Panc1 (cell line): ENCODE measurements at regions not wholly inside any gene's neighbourhood (a gene's known extent, or its start where the extent isn't known, plus 50 kb on each side); places are given as distances from the start of the nearest gene placed in this dataset.

Experiments
- ATAC-seq: fragments of 200-7000 bp; cut with Tn5 transposase; 2 replicates; pipeline ENCODE4 v1.9.1; 2020; ENCODE audit warnings: mild to moderate bottlenecking, moderate library complexity
- BruUV-seq: library from RNA; stranded (reverse); fragments of 400-500 nt; replicated peaks from 2 replicates; lab custom pipeline; 2021; lab: Mats Ljungman, UMichigan
- CTCF ChIA-PET: fragments of 300-600 bp; sonication (Branson Sonifier 250); formaldehyde crosslinking; loops from one replicate; lab custom pipeline; 2022; ENCODE audit warnings: antibody characterized with exemption; lab: Charles Lee
- POLR2A ChIA-PET: fragments of 300-600 bp; sonication (Branson Sonifier 250); formaldehyde crosslinking; loops from one replicate; lab custom pipeline; 2022; ENCODE audit warnings: antibody characterized with exemption; lab: Charles Lee
- DNase-seq: peaks from one replicate; pipeline ENCODE4 v3.0.0-alpha.2; 2010; ENCODE audit warnings: low read depth, low spot score
- H3K27ac ChIP-seq: 2 replicates; pipeline ENCODE4 v1.5.1; 2011; ENCODE audit warnings: mild to moderate bottlenecking, low read length, inconsistent platforms
- H3K27me3 ChIP-seq: fragments of 200-500 bp; sonication (Bioruptor generic); 2 replicates; pipeline ENCODE4 v1.6.0; 2014; ENCODE audit warnings: low read length, inconsistent platforms; ENCODE audit not compliant: control insufficient read depth, insufficient read depth
- H3K36me3 ChIP-seq: fragments of 200-500 bp; sonication (Bioruptor generic); 2 replicates; pipeline ENCODE4 v1.5.1; 2014; ENCODE audit warnings: inconsistent platforms, mild to moderate bottlenecking, low read length, moderate library complexity; ENCODE audit not compliant: control insufficient read depth, insufficient read depth
- H3K4me1 ChIP-seq: 2 replicates; pipeline ENCODE4 v1.5.1; 2011; ENCODE audit warnings: inconsistent platforms, mild to moderate bottlenecking, low read length, moderate library complexity; ENCODE audit not compliant: control insufficient read depth, insufficient read depth
- H3K4me3 ChIP-seq, 2 experiments: 2 replicates each; pipeline ENCODE4 v1.5.1; 2011 to 2012; ENCODE audit warnings: low read depth in 2 of 2, low read length in 2 of 2, mild to moderate bottlenecking in 2 of 2, inconsistent platforms in 1 of 2, moderate library complexity in 1 of 2
- H3K9me3 ChIP-seq: fragments of 200-500 bp; sonication (Bioruptor generic); 2 replicates; pipeline ENCODE4 v1.5.1; 2014; ENCODE audit warnings: low read depth, mild to moderate bottlenecking, inconsistent platforms, low read length, moderate library complexity; ENCODE audit not compliant: control insufficient read depth, insufficient read depth
- POLR2AphosphoS5 ChIP-seq: IDR thresholded peaks from 2 replicates; pipeline ENCODE4 v1.6.1; 2012; ENCODE audit warnings: mild to moderate bottlenecking, low read depth, low read length, moderate library complexity
- SIN3A ChIP-seq: IDR thresholded peaks from 2 replicates; pipeline ENCODE4 v1.6.1; 2012; ENCODE audit warnings: low read depth, mild to moderate bottlenecking, low read length, moderate library complexity, borderline replicate concordance; ENCODE audit not compliant: insufficient read depth
- TCF7L2 ChIP-seq: IDR thresholded peaks from 2 replicates; pipeline ENCODE4 v1.6.1; 2011; ENCODE audit warnings: mild to moderate bottlenecking, low read depth, low read length, inconsistent platforms
- in situ Hi-C: cut with HindIII; loops from 2 replicates; pipeline ENCODE4 v1.10.0; 2016; ENCODE audit warnings: low sequenced_read_pairs, low pct_unique_long_range_greater_than_20kb
- intact Hi-C: fragments of 100-400 bp; cut with micrococcal nuclease; formaldehyde crosslinking; loops from one replicate; pipeline ENCODE4 v1.10.0; 2022; ENCODE audit not compliant: unreplicated experiment
- TF ChIP-seq, protein P1 (sequence below): fragments of 450-650 bp; IDR thresholded peaks from 2 replicates; pipeline ENCODE4 v1.5.1; 2017; ENCODE audit warnings: mild to moderate bottlenecking
- TF ChIP-seq, protein P2 (sequence below), 2 experiments: IDR thresholded peaks; 2 replicates each; pipeline ENCODE4 v1.6.1; 2011 to 2012; ENCODE audit warnings: low read depth in 2 of 2, control low read depth in 1 of 2, low read length in 1 of 2, mild to moderate bottlenecking in 1 of 2, moderate library complexity in 1 of 2; ENCODE audit not compliant: insufficient read depth in 1 of 2

DNA sequence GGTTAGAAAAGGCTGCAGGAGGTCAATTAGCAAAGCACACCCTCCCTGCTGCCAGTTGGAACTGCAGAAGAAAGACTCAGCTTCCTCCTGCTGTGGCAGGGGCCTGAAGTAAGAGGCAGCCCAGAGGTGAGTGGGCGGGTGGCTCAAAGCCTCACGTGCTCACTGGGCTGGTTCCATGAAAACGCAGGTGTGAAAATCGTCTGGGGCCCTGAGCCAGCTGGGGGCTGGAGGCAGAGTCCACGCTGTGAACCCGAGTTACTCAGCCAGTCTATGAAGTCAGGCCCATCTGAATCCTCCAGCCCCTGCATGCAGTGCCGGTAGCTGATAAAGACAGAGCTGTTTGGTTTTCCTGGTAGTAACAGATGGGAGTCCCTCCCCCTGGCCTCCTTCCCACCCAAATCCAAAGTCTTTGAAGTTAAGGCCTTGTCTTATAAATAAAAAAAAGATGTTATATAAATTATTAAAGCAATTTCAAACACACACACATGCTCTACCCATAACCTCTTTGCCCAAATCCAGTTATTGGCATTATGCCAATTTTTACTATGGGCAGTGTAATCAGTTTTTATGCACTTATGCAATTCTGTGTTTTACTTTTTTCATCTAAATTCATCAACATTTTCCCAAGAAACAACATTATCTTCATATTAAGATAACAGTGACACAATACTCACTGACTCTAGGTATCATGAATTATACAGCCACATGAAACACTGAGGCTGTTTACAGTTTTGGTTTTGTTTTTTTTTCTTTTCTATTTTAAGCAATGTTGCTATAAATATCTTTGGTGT lies 57.9 kb upstream of the PNMA1 start:
- TF ChIP-seq, protein P1, sequence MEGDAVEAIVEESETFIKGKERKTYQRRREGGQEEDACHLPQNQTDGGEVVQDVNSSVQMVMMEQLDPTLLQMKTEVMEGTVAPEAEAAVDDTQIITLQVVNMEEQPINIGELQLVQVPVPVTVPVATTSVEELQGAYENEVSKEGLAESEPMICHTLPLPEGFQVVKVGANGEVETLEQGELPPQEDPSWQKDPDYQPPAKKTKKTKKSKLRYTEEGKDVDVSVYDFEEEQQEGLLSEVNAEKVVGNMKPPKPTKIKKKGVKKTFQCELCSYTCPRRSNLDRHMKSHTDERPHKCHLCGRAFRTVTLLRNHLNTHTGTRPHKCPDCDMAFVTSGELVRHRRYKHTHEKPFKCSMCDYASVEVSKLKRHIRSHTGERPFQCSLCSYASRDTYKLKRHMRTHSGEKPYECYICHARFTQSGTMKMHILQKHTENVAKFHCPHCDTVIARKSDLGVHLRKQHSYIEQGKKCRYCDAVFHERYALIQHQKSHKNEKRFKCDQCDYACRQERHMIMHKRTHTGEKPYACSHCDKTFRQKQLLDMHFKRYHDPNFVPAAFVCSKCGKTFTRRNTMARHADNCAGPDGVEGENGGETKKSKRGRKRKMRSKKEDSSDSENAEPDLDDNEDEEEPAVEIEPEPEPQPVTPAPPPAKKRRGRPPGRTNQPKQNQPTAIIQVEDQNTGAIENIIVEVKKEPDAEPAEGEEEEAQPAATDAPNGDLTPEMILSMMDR = no peak
- Histone ChIP-seq H3K27ac (peak overlapping the region; percentile 48), H3K4me3 (no peak overlapping the region), H3K36me3 (no peaks in the 10 kb centered on the region), H3K27me3 (no peaks in the 10 kb centered on the region), H3K4me1 (peaks cover 42% of the 10 kb centered on the region), H3K9me3 (no peaks in the 10 kb centered on the region)
- in situ Hi-C loops = no loop called here
- ATAC-seq (peak; percentile 61; the same call in 1 of the 2 replicates), DNase-seq (no peak)
- BruUV-seq = no TSS peak
- POLR2A ChIA-PET = interaction anchor here (0.7 kb wide), 1 partner anchor 204 kb away, joined by 4 read pairs; no protein-coding TSS in a partner anchor
- intact Hi-C loops = no loop called here
- CTCF ChIA-PET = no interaction called here

DNA sequence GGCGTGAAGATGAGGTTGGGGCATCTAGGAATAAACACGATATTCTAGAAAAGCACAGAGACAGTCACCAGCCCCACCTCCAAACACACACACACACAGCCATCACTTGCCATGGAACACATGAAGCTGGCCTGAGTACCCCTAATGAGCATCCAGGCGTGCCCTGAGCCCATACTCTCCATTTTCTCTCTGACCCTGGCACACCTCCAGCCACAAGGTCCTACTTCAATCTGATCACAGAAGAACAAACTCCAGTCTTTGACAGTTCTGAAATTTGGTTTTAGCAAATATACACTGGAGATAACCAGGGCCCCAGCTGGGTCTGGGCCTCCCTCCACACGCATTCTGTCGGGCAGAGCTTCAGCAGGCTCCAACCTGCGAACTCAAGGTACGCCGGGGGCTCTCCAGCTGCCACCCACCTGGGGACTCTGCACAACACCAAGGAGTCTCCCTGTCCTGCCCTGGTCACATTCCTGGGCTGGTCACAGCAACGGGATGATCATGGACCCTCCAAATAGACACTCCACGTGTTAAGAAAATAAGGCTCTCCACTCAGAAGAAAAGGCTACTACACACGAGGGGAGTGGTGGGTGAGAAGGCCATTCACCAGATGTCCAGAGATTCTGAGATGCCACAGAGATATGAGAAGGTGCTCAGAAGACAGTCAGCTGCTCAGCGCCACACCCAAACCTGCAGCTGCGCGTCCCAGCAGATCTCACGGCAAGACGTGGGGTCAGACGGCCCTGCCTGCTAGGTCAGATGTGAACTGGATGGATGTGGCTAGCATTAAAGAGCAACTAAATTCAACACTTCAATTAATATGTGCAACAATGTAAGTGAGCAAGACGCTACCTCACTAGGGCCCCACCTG lies 57.0 kb upstream of the PNMA1 start:
- ATAC-seq (no peak), DNase-seq (no peak)
- TF ChIP-seq POLR2AphosphoS5 (no peak), TCF7L2 (no peak), SIN3A (no peak)
- TF ChIP-seq, protein P2, sequence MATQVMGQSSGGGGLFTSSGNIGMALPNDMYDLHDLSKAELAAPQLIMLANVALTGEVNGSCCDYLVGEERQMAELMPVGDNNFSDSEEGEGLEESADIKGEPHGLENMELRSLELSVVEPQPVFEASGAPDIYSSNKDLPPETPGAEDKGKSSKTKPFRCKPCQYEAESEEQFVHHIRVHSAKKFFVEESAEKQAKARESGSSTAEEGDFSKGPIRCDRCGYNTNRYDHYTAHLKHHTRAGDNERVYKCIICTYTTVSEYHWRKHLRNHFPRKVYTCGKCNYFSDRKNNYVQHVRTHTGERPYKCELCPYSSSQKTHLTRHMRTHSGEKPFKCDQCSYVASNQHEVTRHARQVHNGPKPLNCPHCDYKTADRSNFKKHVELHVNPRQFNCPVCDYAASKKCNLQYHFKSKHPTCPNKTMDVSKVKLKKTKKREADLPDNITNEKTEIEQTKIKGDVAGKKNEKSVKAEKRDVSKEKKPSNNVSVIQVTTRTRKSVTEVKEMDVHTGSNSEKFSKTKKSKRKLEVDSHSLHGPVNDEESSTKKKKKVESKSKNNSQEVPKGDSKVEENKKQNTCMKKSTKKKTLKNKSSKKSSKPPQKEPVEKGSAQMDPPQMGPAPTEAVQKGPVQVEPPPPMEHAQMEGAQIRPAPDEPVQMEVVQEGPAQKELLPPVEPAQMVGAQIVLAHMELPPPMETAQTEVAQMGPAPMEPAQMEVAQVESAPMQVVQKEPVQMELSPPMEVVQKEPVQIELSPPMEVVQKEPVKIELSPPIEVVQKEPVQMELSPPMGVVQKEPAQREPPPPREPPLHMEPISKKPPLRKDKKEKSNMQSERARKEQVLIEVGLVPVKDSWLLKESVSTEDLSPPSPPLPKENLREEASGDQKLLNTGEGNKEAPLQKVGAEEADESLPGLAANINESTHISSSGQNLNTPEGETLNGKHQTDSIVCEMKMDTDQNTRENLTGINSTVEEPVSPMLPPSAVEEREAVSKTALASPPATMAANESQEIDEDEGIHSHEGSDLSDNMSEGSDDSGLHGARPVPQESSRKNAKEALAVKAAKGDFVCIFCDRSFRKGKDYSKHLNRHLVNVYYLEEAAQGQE (IDR thresholded peaks at IDR 0.05; ENCODE audit: insufficient read depth in 1 of 2, low read depth in 2 of 2, low read length in 1 of 2) = no peak
- TF ChIP-seq, protein P1 = no peak
- no peaks in the 10 kb centered on the region for H3K27me3 ChIP-seq
- ChIA-PET POLR2A (no interaction called here), CTCF (interaction anchor here (0.6 to 0.8 kb wide), 2 partner anchors 12 to 140 kb away, joined by 3 read pairs; no protein-coding TSS in a partner anchor)
- in situ Hi-C loops (no loop called here), intact Hi-C loops (no loop called here)
- peak overlapping the region; percentile 48 for H3K27ac ChIP-seq
- no TSS peak for BruUV-seq
- H3K4me3 ChIP-seq = no peak overlapping the region
- H3K36me3 ChIP-seq = no peaks in the 10 kb centered on the region
- no peaks in the 10 kb centered on the region for H3K9me3 ChIP-seq
- peaks cover 42% of the 10 kb centered on the region for H3K4me1 ChIP-seq
